ENCODE measurements at regions not wholly inside any gene's neighbourhood (a gene's known extent, or its start where the extent isn't known, plus 50 kb on each side); places are given as distances from the start of the nearest gene placed in this dataset.
A peak's percentile ranks its signal among the peaks of the same experiment; 100 is the strongest.

GRCh38 chr10:84593506-84593905 is 265.1 kb downstream of the CCSER2 start:
- H2BK20ac ChIP-seq (ENCODE audit: low read depth, low read length, poor library complexity, severe bottlenecking) = no peak overlapping the region
- H3K18ac ChIP-seq (ENCODE audit: insufficient read length, low read depth, low read length) = no peak overlapping the region
- no peaks in the 10 kb centered on the region for H3K23me2 ChIP-seq (ENCODE audit: insufficient read length, low read depth, low read length, poor library complexity, severe bottlenecking)
- H3K4me2 ChIP-seq (ENCODE audit: insufficient read depth, insufficient read length, low read length) = no peak overlapping the region
- Mint-ChIP-seq H3K27me3 (ENCODE audit: low read depth) (peaks cover 22% of the 10 kb centered on the region), H3K4me3 (no peak overlapping the region), H3K9me3 (peaks cover 3 to 9% of the 10 kb centered on the region in 2 experiments; a peak in 3 of 5 replicates), H3K4me1 (peaks cover 7 to 14% of the 10 kb centered on the region in 2 experiments), H3K36me3 (ENCODE audit: insufficient read depth in 1 of 3, low read depth in 3 of 3) (peaks cover 2 to 15% (median 8%) of the 10 kb centered on the region in 3 experiments; a peak in 6 of 7 replicates), H3K27ac (0 out of 7 replicates have a peak overlapping the region, but pooled peaks of 1 of the 3 experiments have one; percentile 20)
- H3K79me2 ChIP-seq (ENCODE audit: insufficient read depth, low read length) = no peaks in the 10 kb centered on the region
- no peak overlapping the region for H4K91ac ChIP-seq (ENCODE audit: insufficient read length, low read depth, low read length)
- H2BK12ac ChIP-seq (ENCODE audit: insufficient read length, low read depth, low read length) = no peak overlapping the region
- H3K14ac ChIP-seq (ENCODE audit: insufficient read depth, low read length) = no peak overlapping the region
- no peak overlapping the region for H2BK5ac ChIP-seq (ENCODE audit: insufficient read length, low read length)
- TF ChIP-seq CTCF (conservative IDR thresholded peaks at IDR 0.05) = no peak
- no peak overlapping the region for H4K8ac ChIP-seq (replicated peaks; ENCODE audit: insufficient read length, low read depth, low read length)
- H3K4ac ChIP-seq (ENCODE audit: low read depth, low read length) = no peak overlapping the region
- no peaks in the 10 kb centered on the region for H3K27me3 ChIP-seq (ENCODE audit: insufficient read depth, low read length)
- H3K9ac ChIP-seq (ENCODE audit: extremely low read depth, insufficient read length, low read length) = no peak overlapping the region
- no peak overlapping the region for H4K5ac ChIP-seq (ENCODE audit: insufficient read length, low read depth, low read length)
- H2BK120ac ChIP-seq (ENCODE audit: low read depth, low read length, poor library complexity, severe bottlenecking) = no peak overlapping the region
- WGBS (ENCODE audit: extremely low coverage, insufficient read length, low lambda C conversion rate) = no CpG with 5 or more reads among the region's 7 CpGs
- H3K23ac ChIP-seq (ENCODE audit: insufficient read length, low read depth, low read length) = no peak overlapping the region
- H3K9me3 ChIP-seq (ENCODE audit: control insufficient read depth, low read depth, low read length) = no peaks in the 10 kb centered on the region
- no peak overlapping the region for H2AFZ ChIP-seq (ENCODE audit: low read length)
- no peak for DNase-seq
- no peak overlapping the region for H2BK15ac ChIP-seq (ENCODE audit: low read depth, low read length)
- H3K79me1 ChIP-seq (ENCODE audit: insufficient read depth, low read depth, low read length, poor library complexity, severe bottlenecking) = no peaks in the 10 kb centered on the region
- H3K56ac ChIP-seq (ENCODE audit: insufficient read length, low read depth, low read length) = no peak overlapping the region
- no peak overlapping the region for H3T11ph ChIP-seq (ENCODE audit: low read length)
- no peaks in the 10 kb centered on the region for H4K20me1 ChIP-seq (ENCODE audit: control insufficient read depth, insufficient read depth, insufficient read length)
- no peak overlapping the region for H2AK5ac ChIP-seq (ENCODE audit: insufficient read length, low read length)
- H3K27ac ChIP-seq (ENCODE audit: insufficient read length, low read depth, low read length) = no peak overlapping the region
- H3K4me1 ChIP-seq (ENCODE audit: insufficient read depth, low read length) = no peaks in the 10 kb centered on the region

All from H9 (cell line).